Activated naive CD8-positive, alpha-beta T cell treated with anti-CD3 and anti-CD28 coated beads, Interleukin-2, amount 50 U/mL, for 24 hours (primary cell): ENCODE measurements at regions not wholly inside any gene's neighbourhood (a gene's known extent, or its start where the extent isn't known, plus 50 kb on each side); places are given as distances from the start of the nearest gene placed in this dataset.
"Not testable (repeated sequence)": the region's sequence is repeated elsewhere in the genome, so short reads cannot be mapped to it uniquely, and the experiment has no call there.

Source experiments
- ATAC-seq: fragments of 150-1000 bp; cut with Tn5 transposase; one replicate; pipeline ENCODE4 v1.10.0; 2021
- DNase-seq: peaks from one replicate; pipeline ENCODE4 v3.0.0; 2021
- H3K27ac Mint-ChIP-seq: one replicate; pipeline ENCODE4 v1.8.0; 2021; ENCODE audit warnings: mild to moderate bottlenecking, mixed read lengths
- H3K27me3 Mint-ChIP-seq: one replicate; pipeline ENCODE4 v1.8.0; 2021; ENCODE audit warnings: mixed read lengths
- H3K36me3 Mint-ChIP-seq: one replicate; pipeline ENCODE4 v1.8.0; 2021; ENCODE audit warnings: low read depth, mixed read lengths
- H3K4me1 Mint-ChIP-seq: one replicate; pipeline ENCODE4 v1.8.0; 2021; ENCODE audit warnings: mixed read lengths
- H3K4me3 Mint-ChIP-seq: one replicate; pipeline ENCODE4 v1.8.0; 2021; ENCODE audit warnings: mild to moderate bottlenecking, moderate library complexity, mixed read lengths
- H3K9me3 Mint-ChIP-seq: one replicate; pipeline ENCODE4 v1.8.0; 2021; ENCODE audit warnings: mixed read lengths

DNA sequence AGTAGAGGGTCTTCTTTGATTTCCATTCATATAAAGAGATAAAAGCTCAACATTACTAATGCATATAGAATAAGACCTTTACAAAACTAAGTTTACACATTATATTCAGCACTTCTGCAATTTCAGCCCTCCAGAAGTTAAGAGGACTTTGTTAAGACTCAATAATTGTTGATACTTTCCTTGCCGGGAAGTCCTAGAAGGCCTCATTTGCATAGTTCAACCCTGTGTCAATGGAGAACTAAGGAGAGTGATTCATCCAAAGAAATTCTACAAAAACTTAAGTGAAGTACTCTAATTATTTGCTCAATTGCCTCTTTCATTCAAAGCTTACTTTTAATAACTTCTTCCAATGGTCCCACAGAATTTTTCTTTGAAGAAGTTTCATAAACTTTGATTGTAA, 1060.3 kb upstream of the CELF2 start:
- DNase-seq (no peak), ATAC-seq (no peak)
- Mint-ChIP-seq H3K27ac (no peak overlapping the region), H3K36me3 (no peaks in the 10 kb centered on the region), H3K4me1 (no peaks in the 10 kb centered on the region), H3K9me3 (peaks cover 4% of the 10 kb centered on the region), H3K4me3 (no peak overlapping the region), H3K27me3 (no peaks in the 10 kb centered on the region)

GRCh38 chr10:9957876-9958275, 1059.8 kb upstream of the CELF2 start:
- H3K4me1 Mint-ChIP-seq, H3K27ac Mint-ChIP-seq, ATAC-seq, H3K4me3 Mint-ChIP-seq, H3K36me3 Mint-ChIP-seq, DNase-seq, H3K9me3 Mint-ChIP-seq, H3K27me3 Mint-ChIP-seq: not testable (repeated sequence)

DNA sequence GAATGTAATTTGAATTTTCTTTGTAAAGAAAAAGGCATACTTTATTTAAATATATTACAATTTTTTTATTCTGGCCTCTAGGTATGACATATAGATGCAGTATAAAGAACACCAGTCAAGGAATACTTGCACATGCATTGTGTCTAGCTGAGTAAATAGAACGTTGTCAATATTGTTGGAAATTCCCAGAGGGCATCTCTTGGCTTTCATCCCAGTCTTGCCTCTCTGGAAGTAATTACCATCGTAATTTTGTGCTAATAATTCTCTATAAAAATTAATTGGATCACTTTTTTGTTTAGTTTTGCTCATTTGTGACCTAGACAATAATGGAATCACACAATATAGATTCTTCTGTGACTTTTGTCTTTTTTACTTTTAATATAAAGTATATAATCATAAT, 1052.3 kb upstream of the CELF2 start:
- no peak for ATAC-seq
- H3K9me3 Mint-ChIP-seq = no peaks in the 10 kb centered on the region

GRCh38 chr10:9986786-9987185, 1030.9 kb upstream of the CELF2 start:
- no peaks in the 10 kb centered on the region for H3K27me3 Mint-ChIP-seq
- ATAC-seq = no peak
- H3K4me3 Mint-ChIP-seq = no peak overlapping the region
- no peaks in the 10 kb centered on the region for H3K36me3 Mint-ChIP-seq
- H3K9me3 Mint-ChIP-seq = peaks cover 23% of the 10 kb centered on the region
- no peak overlapping the region for H3K27ac Mint-ChIP-seq
- DNase-seq = no peak
- no peaks in the 10 kb centered on the region for H3K4me1 Mint-ChIP-seq

More for the DNA sequence above, 1052.3 kb upstream of the CELF2 start:
- H3K4me3 Mint-ChIP-seq = no peak overlapping the region
- H3K27me3 Mint-ChIP-seq = no peaks in the 10 kb centered on the region
- no peak for DNase-seq
- no peak overlapping the region for H3K27ac Mint-ChIP-seq
- no peaks in the 10 kb centered on the region for H3K4me1 Mint-ChIP-seq
- H3K36me3 Mint-ChIP-seq = no peaks in the 10 kb centered on the region

GRCh38 chr10:9987197-9987596, 1030.5 kb upstream of the CELF2 start:
- Mint-ChIP-seq H3K9me3 (peaks cover 23% of the 10 kb centered on the region), H3K4me3 (no peak overlapping the region), H3K36me3 (no peaks in the 10 kb centered on the region), H3K27me3 (no peaks in the 10 kb centered on the region), H3K27ac (no peak overlapping the region), H3K4me1 (no peaks in the 10 kb centered on the region)
- ATAC-seq (no peak), DNase-seq (no peak)

- Mint-ChIP-seq H3K4me3 (no peak overlapping the region), H3K27me3 (no peaks in the 10 kb centered on the region), H3K4me1 (no peaks in the 10 kb centered on the region), H3K9me3 (peaks cover under 1% of the 10 kb centered on the region), H3K27ac (no peak overlapping the region), H3K36me3 (no peaks in the 10 kb centered on the region)
- ATAC-seq (no peak), DNase-seq (no peak)
These were observed 1025.0 kb upstream of the CELF2 start for GRCh38 chr10:9992661-9993060.

GRCh38 chr10:9994131-9994530, 1023.5 kb upstream of the CELF2 start:
- H3K27ac Mint-ChIP-seq = no peak overlapping the region
- H3K4me1 Mint-ChIP-seq = no peaks in the 10 kb centered on the region
- ATAC-seq (no peak), DNase-seq (no peak)
- H3K27me3 Mint-ChIP-seq = no peaks in the 10 kb centered on the region
- H3K9me3 Mint-ChIP-seq = no peaks in the 10 kb centered on the region
- H3K36me3 Mint-ChIP-seq = no peaks in the 10 kb centered on the region
- H3K4me3 Mint-ChIP-seq = no peak overlapping the region

DNA sequence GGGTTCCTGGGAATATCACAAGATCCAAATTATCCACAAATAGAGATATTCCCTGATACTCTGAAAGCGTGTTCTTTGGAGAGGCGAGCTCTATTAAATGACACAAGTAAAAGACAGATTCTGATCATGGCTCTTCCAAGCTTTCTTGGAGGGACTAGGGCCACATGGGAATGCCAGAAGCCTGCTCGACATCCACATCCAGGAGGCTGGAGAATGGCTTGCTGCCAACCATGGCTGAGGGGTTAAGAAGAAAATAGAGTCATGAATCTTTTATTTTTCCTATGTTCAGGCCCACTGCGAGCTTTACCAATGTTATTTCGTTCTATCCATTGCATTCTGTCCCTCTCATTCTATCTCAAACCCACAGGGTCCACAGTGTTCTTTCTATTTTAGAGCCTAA, 1018.0 kb upstream of the CELF2 start:
- Mint-ChIP-seq H3K4me3 (no peak overlapping the region), H3K27ac (no peak overlapping the region), H3K36me3 (no peaks in the 10 kb centered on the region), H3K9me3 (no peaks in the 10 kb centered on the region), H3K27me3 (no peaks in the 10 kb centered on the region), H3K4me1 (no peaks in the 10 kb centered on the region)
- DNase-seq = no peak
- no peak for ATAC-seq

DNA sequence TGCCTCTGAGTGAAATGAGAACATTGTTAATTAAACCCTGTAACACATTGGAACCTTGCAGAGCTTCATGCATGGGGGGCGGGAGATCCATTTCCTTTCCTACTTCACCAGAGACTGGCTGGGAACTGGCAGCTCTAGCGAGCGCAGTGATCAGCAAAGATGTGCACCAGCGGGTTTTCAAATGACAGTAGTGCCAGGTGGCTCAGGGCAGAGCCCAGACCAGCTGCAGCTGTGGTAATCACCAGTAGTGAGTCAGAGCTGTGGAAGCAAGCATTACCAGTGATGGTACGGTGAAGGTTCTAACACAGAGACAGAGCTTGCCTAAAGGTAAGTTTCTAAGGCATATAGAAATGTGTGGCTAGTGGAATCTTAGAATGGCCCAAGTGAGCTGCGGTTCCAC, 1009.7 kb upstream of the CELF2 start:
- no peak overlapping the region for H3K27ac Mint-ChIP-seq
- H3K27me3 Mint-ChIP-seq = peaks cover 5% of the 10 kb centered on the region
- ATAC-seq = no peak
- no peaks in the 10 kb centered on the region for H3K4me1 Mint-ChIP-seq
- DNase-seq = no peak
- H3K36me3 Mint-ChIP-seq = no peaks in the 10 kb centered on the region
- H3K9me3 Mint-ChIP-seq = no peaks in the 10 kb centered on the region
- no peak overlapping the region for H3K4me3 Mint-ChIP-seq

DNA sequence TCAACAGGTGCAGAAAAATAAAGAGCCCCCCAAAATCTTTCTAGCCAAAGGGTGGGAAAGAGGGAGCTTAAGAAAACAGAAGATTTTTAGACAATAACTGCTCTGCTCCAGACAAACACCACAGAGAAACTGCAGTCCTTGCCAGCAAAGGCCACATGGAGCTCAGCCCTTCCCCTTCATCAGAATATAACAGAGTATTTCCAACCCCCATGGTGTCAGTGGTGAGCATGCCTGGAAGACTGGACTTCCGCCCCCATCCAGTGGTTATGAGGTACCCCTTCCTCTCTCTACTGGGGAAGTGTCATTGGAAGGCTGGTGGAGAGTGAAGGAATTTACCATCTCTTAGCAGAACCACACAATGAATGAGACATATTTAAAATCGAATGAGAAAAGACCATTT, 1007.3 kb upstream of the CELF2 start:
- Mint-ChIP-seq H3K9me3 (no peaks in the 10 kb centered on the region), H3K4me3 (no peak overlapping the region), H3K4me1 (no peaks in the 10 kb centered on the region), H3K27ac (no peak overlapping the region), H3K36me3 (no peaks in the 10 kb centered on the region), H3K27me3 (peaks cover 5% of the 10 kb centered on the region)
- DNase-seq (no peak), ATAC-seq (no peak)

- no peaks in the 10 kb centered on the region for H3K36me3 Mint-ChIP-seq
- no peak for DNase-seq
- no peaks in the 10 kb centered on the region for H3K9me3 Mint-ChIP-seq
- ATAC-seq = no peak
- no peaks in the 10 kb centered on the region for H3K27me3 Mint-ChIP-seq
- H3K4me3 Mint-ChIP-seq = no peak overlapping the region
- no peaks in the 10 kb centered on the region for H3K4me1 Mint-ChIP-seq
- no peak overlapping the region for H3K27ac Mint-ChIP-seq
These were observed 1002.8 kb upstream of the CELF2 start for GRCh38 chr10:10014846-10015245.

- Mint-ChIP-seq H3K4me3 (no peak overlapping the region), H3K27ac (no peak overlapping the region), H3K27me3 (no peaks in the 10 kb centered on the region), H3K36me3 (no peaks in the 10 kb centered on the region), H3K9me3 (peaks cover 8% of the 10 kb centered on the region), H3K4me1 (no peaks in the 10 kb centered on the region)
- DNase-seq = no peak
- no peak for ATAC-seq
These were observed 1000.0 kb upstream of the CELF2 start for GRCh38 chr10:10017716-10018115.

DNA sequence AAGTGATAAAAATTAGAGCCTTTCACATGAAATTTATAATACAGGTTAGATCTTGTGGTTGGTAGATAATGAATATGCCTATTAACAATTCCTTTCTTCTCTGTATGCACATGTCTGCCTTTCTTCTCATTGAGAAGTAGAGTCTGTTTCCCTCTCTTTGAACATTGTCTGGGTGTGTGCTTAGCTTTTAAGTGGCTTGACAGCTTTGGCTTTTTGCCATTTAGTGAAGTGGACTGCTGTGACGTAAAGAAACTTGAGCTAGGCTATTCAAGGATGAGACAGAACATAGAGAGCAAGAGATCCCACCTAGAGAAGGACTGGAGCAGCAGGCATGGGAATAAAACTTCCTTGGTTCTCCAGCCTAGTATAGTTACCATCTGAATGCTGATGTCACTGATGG, 996.7 kb upstream of the CELF2 start:
- H3K27ac Mint-ChIP-seq = no peak overlapping the region
- H3K9me3 Mint-ChIP-seq = peaks cover 8% of the 10 kb centered on the region

GRCh38 chr10:10032991-10033390, 984.7 kb upstream of the CELF2 start:
- DNase-seq (no peak), ATAC-seq (no peak)
- Mint-ChIP-seq H3K4me1 (no peaks in the 10 kb centered on the region), H3K4me3 (no peak overlapping the region), H3K36me3 (no peaks in the 10 kb centered on the region), H3K27ac (no peak overlapping the region), H3K27me3 (no peaks in the 10 kb centered on the region), H3K9me3 (peaks cover 6% of the 10 kb centered on the region)

More for the DNA sequence above, 996.7 kb upstream of the CELF2 start:
- Mint-ChIP-seq H3K4me3 (no peak overlapping the region), H3K4me1 (no peaks in the 10 kb centered on the region), H3K27me3 (no peaks in the 10 kb centered on the region), H3K36me3 (no peaks in the 10 kb centered on the region)
- DNase-seq (no peak), ATAC-seq (no peak)

DNA sequence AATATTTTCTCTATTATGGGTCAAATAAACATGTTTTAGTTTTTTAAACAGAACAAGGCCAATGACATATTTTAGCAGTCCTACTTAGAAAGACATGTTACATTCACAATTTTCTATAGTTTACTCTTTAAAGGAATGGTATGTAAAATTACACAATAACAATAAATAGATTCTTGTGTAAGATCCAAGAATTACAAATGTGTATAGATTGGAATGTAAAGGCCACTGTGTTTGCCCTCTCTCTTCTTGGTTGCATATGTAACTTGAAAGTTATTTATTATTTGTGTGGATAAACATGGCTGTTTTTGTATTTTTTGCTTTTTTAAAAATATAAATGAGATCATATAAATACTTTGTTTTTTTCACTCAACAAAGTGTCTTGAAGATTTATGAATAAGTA, 979.3 kb upstream of the CELF2 start:
- ATAC-seq (no peak), DNase-seq (no peak)
- no peaks in the 10 kb centered on the region for H3K4me1 Mint-ChIP-seq
- no peaks in the 10 kb centered on the region for H3K27me3 Mint-ChIP-seq
- H3K27ac Mint-ChIP-seq = no peak overlapping the region
- H3K4me3 Mint-ChIP-seq = no peak overlapping the region
- H3K9me3 Mint-ChIP-seq = no peaks in the 10 kb centered on the region
- H3K36me3 Mint-ChIP-seq = no peaks in the 10 kb centered on the region

GRCh38 chr10:10039595-10039994, 978.1 kb upstream of the CELF2 start:
- Mint-ChIP-seq H3K4me3 (no peak overlapping the region), H3K27ac (no peak overlapping the region), H3K4me1 (no peaks in the 10 kb centered on the region), H3K27me3 (no peaks in the 10 kb centered on the region), H3K9me3 (no peaks in the 10 kb centered on the region), H3K36me3 (no peaks in the 10 kb centered on the region)
- ATAC-seq (no peak), DNase-seq (no peak)
